Kidney glomerular epithelial cell (primary cell): ENCODE measurements at regions not wholly inside any gene's neighbourhood (a gene's known extent, or its start where the extent isn't known, plus 50 kb on each side); places are given as distances from the start of the nearest gene placed in this dataset.

Experiments
- DNase-seq: peaks from one replicate; lab custom pipeline; 2025; lab: John Stamatoyannopoulos, UW

DNA sequence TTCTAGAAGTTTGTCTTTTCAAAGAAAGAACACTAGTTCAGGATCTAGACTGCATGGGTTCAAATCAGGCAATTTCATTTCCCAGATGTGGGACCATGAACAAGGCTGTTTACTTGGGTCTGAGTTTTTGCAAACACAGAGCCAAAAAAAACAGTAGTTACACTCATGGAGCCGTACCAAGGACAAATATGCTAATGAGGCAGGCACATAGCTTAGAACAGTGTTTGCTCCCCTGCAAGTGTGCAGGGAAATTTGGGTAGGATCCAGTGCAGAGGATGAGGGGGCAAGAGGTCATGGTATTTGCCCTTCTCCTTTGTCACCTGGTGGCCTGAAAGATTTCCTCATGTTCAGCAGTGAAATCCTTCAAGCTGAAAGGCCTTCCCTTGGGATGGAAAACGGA lies 860.4 kb downstream of the VRK1 start:
- no peak for DNase-seq

DNA sequence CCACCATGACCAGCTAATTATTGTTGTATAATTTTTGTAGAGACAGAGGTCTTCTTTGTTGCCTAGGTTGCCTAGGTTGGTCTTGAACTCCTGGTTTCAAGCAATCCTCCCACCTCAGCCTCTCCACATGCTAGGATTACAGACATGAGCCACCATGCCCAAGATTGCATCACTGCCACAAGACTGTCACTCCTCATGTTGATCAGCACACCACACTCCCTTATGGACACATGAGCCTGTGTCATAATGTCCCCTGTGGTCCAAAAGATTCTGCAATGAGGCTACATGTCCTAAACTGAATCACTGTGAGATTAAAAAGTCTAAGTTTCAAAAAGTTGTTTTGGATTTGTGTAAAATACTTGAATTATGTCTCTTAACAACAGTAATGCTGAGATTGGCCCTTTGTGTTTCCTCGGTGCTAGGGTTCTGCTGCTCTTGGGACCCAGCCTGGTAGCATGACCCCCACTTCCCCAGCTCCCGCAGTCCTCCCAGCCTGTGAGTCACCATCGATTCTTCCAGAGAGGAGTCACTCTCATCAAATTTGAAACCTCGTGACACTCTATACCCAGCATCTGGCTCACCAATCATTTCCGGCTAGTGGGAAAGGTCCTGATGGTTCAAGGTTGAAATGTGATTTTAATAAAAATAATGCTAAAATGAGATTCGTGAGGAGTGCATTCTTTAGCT lies 890.9 kb downstream of the VRK1 start:
- no peak for DNase-seq

DNA sequence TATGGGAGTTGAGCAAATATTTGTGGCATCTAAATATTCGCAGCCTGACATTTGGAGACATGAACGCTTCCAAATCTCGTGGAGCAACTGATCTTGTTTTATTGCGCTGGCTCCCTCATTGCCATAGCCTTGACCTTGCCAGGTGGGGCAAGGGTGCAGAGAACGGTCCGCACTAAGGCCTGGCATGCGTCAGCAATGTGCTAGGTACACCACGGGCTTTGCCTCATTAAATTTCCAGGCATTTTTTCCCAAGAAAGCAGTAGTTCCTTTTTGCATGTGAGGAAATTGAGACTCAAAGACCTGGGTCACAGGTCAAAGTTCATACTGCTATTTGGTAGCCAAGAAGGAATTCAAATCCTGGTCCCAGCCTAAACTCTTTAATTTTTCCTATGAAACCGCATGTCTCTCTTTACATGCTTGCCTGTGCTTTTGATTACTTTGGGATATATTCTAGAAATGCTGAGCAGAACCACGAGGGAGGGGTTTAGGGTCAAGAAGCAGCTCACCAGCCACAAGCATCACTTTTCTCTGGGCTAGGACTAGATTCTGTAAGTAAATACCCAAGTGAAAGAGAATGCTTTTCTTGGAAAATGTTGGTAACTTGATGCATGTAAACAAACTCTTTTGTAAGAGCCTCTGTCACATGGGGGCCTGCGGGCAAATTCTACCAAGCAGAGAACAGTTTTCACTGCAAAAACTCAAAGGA lies 891.6 kb downstream of the VRK1 start:
- DNase-seq = no peak

DNA sequence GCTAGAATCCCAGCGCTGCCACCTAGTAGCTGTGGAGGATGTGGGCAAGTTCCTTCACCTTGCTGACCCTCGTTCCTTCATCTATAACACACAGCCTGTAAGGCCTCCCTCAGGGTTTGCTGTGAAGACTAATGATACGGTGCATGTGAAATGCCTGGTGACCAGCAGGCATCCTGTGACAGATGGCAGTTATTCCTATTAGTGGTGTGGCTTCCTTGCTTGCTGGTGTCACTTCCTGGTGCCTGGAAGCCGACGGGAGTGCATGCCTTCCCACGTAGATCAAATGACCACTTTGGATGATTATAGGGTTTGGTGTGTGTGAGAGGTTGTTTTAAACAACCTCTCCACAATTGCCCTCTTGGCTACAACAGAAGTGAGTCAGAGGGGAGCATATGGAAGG lies 894.9 kb downstream of the VRK1 start:
- DNase-seq = no peak

DNA sequence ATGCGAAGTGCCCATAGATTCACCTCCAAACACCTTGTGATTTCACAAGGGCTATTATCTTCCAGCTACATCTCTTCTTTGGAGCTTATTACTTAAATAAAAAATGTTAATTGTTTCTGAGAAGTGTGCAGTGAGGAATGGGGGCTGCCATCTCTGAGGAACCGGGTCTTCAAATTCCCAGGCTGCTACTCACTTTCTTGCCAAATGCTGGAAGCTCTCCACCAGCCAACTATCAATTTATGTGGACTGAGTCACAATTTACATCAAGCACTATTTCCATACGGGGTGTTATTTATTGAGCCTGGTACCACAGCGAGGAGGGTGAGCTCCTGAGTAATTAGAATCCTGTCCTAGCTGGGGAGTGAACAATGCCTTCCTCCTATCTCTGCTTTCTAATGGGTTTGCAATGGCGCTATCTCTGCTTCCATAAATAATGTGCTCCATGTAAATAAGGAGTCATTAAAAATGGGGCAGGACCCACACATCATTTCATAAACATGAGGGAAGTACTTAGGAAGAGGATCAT lies 898.3 kb downstream of the VRK1 start:
- no peak for DNase-seq

DNA sequence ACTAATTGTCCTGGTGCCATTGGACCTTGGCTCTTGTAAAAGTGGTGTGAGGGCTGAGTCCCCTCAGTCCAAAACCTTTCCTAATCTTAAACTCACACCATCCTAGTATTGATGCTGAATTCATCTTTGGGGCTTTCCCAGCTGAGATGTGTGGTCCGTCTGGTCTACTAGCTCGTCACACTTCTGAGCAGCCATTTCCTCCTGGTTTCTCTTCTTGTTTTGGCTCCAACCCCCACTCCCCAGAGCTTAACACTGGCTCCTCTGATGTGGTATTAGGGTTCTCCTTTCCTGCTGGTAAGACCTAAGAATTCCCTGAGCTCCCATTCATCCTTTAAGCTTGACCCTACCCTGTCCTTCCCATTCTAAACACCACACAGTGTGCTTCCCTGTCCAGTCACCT lies 900.6 kb downstream of the VRK1 start:
- DNase-seq = no peak

DNA sequence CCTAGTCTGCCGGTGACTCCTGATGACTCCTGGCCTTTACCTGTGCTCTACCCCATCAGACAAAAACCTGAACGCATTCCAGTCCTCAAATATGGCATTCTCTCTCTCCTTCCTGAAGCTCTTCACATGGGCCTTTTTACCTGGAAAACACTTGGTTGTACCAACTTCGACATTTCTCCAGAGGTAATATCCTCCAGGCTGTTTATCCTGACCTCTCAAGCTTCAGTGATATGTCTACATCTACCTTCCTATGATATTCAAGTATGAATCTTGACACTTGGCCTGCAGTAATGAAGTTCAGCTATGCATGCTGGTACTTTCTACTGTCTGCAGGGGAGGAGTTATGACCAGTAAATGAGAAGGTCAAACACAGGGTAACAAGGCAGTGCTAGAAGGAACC lies 901.8 kb downstream of the VRK1 start:
- DNase-seq = no peak

DNA sequence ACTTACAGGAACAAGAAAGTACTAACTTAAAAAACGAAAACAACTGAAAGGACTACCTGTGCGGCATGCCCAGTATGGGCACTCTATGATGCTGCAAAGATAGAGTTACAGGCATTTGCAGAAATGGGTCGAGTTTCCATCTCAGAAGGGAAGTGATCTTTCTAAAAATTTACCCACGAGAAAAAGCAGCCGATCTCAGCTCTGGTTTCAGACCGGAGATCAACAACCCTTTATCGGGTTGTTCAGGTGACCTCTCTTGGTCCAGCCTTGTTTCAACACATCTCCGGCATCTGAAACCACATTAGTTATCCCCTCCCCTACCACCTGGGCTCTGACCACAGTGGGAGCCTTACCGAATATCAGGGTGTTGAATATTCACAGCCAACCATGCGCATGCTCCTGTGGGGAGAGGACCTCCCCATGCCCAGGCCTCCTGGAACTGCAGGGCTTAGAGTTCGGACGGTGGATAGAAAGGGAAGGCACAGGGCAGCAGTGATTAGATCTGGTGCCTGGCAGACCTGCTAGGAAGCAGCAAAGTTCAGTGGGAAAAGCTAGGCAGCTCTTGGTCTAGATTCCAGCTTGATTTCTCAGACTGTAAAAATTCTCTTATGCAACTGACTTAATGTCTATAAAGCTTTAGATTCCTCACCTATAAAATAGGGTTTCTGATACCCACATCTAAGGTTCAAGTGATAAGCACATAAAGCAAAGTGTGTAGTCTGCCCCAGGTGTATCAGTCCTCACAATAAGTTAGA lies 906.0 kb downstream of the VRK1 start:
- no peak for DNase-seq

DNA sequence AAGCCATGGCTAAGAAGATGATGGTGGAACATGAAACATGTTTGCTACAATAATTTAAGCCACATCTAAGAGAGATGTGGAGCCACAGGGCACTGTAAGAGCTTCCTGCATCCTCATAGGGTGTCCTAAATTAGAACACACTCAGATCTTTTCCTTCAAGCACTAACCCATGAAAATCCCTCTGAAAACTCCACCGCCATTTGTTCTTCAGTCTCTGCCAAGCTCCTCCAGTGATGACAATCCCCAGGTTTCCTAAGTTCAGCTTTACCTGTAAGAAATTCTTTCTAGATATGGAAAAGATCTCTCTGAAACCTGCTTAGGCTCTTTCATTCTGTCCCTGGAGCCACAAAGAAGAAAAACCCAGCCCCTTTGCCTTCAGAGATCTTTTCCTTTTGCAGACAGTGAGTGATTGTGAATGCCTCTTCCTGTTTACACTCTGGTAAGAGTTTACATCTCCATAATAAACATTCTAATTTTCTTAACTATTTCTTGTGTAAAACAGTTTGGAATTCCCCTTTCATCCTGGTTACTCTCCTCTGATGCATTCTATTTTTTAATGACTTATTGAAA lies 907.2 kb downstream of the VRK1 start:
- DNase-seq = no peak

DNA sequence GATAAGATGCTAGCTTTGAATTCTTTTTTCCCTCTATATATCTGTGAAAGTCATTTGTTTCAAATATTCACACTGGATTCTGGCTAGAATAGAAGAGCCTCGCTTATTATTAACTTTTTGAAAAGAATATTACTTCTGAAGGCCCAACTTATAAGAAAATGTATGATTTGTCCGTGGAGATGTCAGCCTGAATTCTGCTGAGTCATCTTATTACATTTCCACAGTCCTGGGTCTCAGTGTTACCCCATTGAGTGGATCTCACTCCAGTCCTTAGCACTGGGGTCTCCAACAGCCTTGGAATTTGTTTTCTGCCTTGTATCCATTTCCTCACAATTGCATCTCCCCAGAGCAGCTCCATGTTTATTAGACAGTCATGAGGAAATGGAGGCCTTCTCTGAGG lies 907.9 kb downstream of the VRK1 start:
- DNase-seq = no peak

DNA sequence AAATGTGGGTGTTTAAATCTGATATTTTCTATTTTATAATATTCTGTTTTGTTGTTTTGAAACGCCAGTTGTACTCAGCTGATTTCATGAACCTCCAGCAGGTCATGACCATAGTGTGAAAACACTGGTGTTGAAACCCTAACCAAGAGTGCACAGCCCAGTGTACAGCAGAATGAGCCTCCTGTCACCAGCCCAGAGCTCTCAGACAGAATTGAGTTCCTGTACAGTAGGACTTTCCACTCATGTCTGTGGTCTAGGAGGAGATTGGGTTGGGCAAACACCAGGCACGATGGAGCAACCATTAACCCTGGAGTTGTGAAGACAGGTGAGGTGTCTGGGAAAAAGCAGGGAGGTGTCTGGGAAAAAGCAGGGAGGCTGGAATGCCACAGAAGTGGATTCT lies 908.8 kb downstream of the VRK1 start:
- no peak for DNase-seq

DNA sequence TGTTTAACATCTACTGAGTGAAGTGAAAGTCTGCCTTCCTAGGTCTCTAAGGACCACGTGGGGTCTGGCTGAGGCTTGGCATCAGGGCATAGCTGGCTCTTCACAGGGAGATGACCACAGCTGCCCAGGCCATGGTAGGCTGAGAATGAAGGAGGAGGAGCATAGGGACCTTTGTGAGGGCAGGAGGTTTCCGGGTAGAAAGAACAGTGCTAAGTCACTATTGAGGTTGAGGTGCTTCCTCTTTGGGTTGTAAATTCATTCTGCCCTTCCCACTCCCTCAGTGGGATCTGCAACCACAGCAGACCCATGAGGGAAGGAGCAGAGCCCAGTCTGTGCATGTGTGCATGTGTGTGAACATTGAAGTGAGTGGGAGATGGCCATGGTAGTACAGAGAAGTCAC lies 909.6 kb downstream of the VRK1 start:
- no peak for DNase-seq

DNA sequence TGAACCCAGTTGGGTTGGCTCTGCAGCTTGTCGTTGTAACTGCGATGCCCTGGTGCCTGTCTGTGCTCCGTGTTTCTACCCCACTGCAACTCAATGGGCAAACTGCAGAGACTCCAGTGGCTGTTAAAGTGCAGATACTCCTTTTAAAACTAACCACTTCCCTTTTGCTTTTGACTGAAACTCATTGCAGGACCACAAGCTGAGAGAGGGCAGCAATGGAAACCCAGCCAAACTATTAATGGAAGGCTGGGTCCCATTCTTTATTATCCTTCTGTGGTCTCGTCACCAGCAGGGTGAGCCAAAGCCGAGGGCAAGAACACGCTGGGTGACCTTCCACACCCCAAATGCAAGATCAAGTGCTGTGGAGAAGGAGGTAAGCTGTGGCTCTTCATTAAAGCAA lies 910.4 kb downstream of the VRK1 start:
- no peak for DNase-seq

DNA sequence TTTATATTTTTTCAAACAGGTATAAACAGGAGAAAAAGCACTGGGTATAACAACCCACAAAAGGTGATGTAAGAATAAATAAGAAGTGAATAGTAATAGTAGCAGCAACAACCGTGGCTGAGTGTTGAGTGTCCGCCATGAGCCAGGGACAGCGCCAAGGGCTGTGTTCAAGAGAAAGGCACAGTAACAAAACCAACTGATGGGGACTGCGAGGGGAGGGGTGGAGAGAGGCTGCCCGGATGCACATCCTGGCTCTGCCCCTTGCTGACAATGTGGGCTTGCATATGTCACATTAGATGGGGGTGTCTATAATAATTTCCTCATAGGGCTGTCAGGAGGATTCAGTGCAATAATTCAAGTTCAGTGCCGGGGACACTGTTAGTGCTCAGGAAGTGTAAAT lies 912.4 kb downstream of the VRK1 start:
- DNase-seq = no peak

DNA sequence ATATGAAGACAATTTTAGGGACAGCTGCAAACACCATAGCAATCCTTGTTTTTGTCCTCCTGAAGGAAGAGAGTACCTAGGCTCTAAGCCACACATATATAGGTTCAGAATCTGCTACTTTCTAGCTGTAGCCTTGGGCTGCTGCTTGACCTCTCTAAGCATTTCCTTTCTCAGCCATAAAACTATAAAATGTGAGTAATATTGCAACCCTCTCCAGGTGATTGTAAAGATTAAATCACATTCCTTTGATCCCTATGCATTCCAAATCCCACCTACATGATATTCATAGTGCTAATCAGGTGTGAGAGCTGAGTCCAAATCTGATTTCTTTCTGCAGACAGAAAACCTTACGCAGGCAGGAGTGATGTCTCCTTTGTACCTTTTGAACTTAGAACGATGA lies 913.5 kb downstream of the VRK1 start:
- no peak for DNase-seq

DNA sequence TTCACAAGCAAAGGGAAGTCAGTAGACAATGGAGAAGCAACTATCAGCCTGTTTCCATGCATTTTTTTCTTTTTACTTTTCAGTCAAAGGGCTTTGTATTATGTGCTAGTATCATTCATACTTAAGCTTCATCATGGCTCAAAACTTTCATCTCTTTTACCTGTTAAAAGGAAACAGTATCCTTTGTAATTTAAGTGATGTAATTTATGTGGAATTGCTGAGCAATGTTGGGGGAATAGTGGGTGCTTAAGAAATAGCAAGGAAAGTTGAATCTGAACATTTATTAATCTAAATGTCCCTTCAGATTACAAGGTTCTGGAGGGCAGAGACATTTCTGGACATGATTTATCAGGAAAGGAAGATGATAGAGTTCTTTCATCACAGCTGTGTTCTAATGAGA lies 915.3 kb downstream of the VRK1 start:
- DNase-seq = no peak

DNA sequence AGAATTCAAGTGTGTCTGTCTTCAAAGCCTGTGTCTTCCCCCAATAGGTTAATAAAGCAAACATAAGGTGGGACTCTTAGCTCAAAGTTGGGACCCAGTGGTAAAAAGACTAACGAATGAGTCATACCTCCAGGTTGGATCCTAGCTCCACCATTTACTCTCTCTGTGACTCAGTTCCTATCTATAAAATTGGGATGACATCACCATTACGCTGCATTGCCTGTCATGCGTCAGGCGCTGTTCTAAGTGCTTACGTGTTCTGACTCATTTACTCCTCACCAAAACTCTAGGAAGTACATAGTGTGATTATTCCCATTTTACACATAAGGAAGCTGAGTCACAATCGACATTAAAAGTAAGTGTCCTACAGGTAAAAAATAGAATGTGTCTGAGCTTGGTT lies 915.8 kb downstream of the VRK1 start:
- no peak for DNase-seq

DNA sequence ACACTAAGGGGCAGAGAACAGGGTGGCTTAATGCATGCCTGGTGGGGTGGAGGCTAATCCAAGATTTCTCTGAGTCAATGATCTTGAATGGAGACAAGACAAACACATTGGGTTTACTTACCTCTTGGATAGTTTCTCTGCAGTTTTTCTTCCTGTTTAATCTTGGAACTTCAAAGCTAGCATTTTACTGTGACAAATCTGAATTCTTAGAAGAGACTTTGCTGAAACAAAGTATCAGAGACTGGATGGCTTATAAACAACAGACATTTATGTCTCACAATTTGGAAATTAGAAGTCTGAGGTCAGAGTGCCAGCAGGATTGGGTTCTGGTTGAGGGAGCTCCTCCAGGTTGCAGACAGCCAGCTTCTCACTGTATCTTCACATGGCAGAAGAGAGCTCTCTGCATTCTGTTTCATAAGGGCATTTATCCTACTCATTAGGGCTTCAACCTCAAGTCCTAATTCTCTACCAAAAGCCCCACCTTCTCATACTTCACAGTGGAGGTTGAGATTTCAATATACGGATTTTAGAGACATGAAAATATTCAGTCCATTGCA lies 921.8 kb downstream of the VRK1 start:
- no peak for DNase-seq

DNA sequence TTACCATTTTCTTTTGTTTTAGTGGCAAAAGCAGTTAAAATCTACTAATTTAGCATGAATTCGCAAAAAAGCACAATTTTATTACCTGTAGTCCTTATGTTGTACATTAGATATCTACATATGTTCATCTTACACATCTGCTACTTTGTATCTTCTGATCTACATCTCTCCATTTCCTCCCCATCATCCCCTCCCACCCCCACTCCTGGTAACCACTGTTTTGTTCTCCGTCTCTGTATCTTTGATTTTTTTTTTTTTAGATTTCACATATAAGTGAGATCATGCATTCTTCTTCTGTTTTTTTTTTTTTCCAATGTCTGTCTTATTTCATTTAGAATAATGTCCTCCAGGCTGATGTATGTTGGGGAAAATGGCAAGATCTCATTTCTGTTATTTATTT lies 922.7 kb downstream of the VRK1 start:
- DNase-seq = no peak

DNA sequence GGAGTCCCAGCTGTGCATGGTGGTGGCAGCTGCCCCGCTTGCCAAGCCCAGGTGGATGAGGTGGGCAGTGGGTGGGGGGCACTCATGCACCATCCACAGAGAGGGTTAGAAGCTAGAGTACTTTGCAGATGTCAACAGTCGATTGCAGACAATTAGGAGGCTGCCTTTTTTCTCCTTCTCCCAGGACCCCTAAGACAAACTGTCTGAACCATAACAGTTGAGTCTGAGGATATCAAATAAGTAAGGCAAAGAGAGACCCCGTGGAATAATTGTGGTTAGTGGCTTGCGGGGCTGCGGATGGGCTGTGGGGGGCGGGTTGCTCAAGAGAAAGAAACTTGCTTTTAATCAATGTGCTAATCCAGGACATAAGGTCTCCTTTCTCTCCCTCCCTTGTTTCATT lies 926.2 kb downstream of the VRK1 start:
- no peak for DNase-seq

DNA sequence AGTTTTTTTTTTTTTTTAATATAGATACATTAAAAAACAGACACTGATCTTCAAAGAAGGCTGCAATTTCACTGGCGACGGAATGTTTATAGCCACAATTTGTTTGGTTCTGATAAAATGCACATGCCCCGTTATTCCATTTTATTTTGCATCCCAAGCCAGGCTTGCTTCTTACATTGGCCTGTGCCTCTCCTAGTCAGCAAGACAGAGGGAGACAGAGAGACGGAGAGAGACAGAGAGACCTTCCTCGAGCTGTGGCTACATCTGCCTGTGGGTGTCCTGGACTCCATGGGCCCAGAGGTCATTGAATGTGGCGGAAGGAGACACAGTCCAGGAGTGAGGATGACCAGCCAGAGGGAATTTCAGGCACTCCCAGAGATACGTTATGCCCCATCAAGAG lies 926.6 kb downstream of the VRK1 start:
- DNase-seq = no peak

DNA sequence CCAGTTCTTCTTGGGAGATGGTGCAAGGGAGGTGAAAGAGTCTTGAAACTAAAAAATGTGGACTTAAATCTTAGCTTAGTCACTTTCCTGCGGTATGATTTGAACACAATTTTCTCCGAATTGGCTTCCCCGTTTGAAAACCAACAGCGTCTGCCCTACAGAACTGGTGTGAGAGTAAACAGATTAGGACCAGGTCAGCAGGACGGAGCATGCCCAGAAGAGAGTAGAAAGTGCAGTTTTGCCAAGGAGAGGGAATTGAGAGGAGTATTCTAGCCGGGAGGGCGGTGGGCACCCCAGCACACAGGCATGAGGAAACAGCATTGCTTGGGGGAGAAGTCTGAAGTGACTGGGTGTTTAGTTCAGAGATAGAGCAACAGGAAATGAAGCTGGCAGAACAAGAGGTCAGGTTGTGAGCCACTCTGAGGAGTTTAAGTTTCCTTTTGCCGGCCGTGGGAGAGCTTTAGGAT lies 927.1 kb downstream of the VRK1 start:
- no peak for DNase-seq
